Nephron (organoid): ENCODE measurements at regions not wholly inside any gene's neighbourhood (a gene's known extent, or its start where the extent isn't known, plus 50 kb on each side); places are given as distances from the start of the nearest gene placed in this dataset.

ENCODE experiments used
- H3K27ac Mint-ChIP-seq, 3 experiments: 2 replicates each; pipeline ENCODE4 v1.8.0; 2020; ENCODE audit warnings: mixed read lengths in 3 of 3, mild to moderate bottlenecking in 2 of 3, moderate library complexity in 1 of 3
- H3K27me3 Mint-ChIP-seq: 2 replicates; pipeline ENCODE4 v1.8.0; 2021; ENCODE audit warnings: low read depth, mild to moderate bottlenecking, moderate library complexity, mixed read lengths
- H3K36me3 Mint-ChIP-seq: 2 replicates; pipeline ENCODE4 v1.8.0; 2020; ENCODE audit warnings: low read depth, mixed read lengths
- H3K4me1 Mint-ChIP-seq: 2 replicates; pipeline ENCODE4 v1.8.0; 2020; ENCODE audit warnings: mixed read lengths
- H3K4me3 Mint-ChIP-seq, 3 experiments: 2 replicates each; pipeline ENCODE4 v1.8.0; 2020; ENCODE audit warnings: mild to moderate bottlenecking in 3 of 3, mixed read lengths in 3 of 3, moderate library complexity in 2 of 3
- H3K9me3 Mint-ChIP-seq: 2 replicates; pipeline ENCODE4 v1.8.0; 2020; ENCODE audit warnings: mixed read lengths
- CTCF ChIP-seq, 3 experiments: fragments of 200-600 bp; sonication (generic); IDR thresholded peaks; one replicate each; pipeline ENCODE4 v1.5.0; 2021; ENCODE audit warnings: antibody characterized with exemption in 3 of 3; ENCODE audit not compliant: unreplicated experiment in 3 of 3

- Mint-ChIP-seq H3K4me3 (no peak overlapping the region), H3K4me1 (no peaks in the 10 kb centered on the region), H3K9me3 (peaks cover 14% of the 10 kb centered on the region), H3K36me3 (no peaks in the 10 kb centered on the region), H3K27me3 (no peaks in the 10 kb centered on the region), H3K27ac (no peak overlapping the region)
- no peak for TF ChIP-seq CTCF (IDR thresholded peaks at IDR 0.05; ENCODE audit: unreplicated experiment in 3 of 3)
These were observed 99.7 kb upstream of the OSMR start for GRCh38 chr5:38745836-38746732.

GRCh38 chr5:38749861-38750260 is 96.0 kb upstream of the OSMR start:
- no peaks in the 10 kb centered on the region for H3K27me3 Mint-ChIP-seq
- H3K27ac Mint-ChIP-seq = no peak overlapping the region
- H3K4me3 Mint-ChIP-seq = no peak overlapping the region
- H3K4me1 Mint-ChIP-seq = peaks cover 7% of the 10 kb centered on the region
- H3K36me3 Mint-ChIP-seq = no peaks in the 10 kb centered on the region
- peaks cover 2% of the 10 kb centered on the region for H3K9me3 Mint-ChIP-seq
- no peak for TF ChIP-seq CTCF (IDR thresholded peaks at IDR 0.05; ENCODE audit: unreplicated experiment in 3 of 3)

- no peak overlapping the region for H3K27ac Mint-ChIP-seq
- no peak for TF ChIP-seq CTCF (IDR thresholded peaks at IDR 0.05; ENCODE audit: unreplicated experiment in 3 of 3)
- no peak overlapping the region for H3K4me3 Mint-ChIP-seq
- no peaks in the 10 kb centered on the region for H3K36me3 Mint-ChIP-seq
- H3K9me3 Mint-ChIP-seq = no peaks in the 10 kb centered on the region
- no peaks in the 10 kb centered on the region for H3K27me3 Mint-ChIP-seq
- peaks cover 15% of the 10 kb centered on the region for H3K4me1 Mint-ChIP-seq
These were observed 94.7 kb upstream of the OSMR start for GRCh38 chr5:38751103-38751502.

GRCh38 chr5:38752012-38752536 is 93.7 kb upstream of the OSMR start:
- TF ChIP-seq CTCF (IDR thresholded peaks at IDR 0.05; ENCODE audit: unreplicated experiment in 3 of 3) = no peak
- H3K36me3 Mint-ChIP-seq = no peaks in the 10 kb centered on the region
- H3K4me3 Mint-ChIP-seq = no peak overlapping the region
- no peaks in the 10 kb centered on the region for H3K9me3 Mint-ChIP-seq
- peaks cover 17% of the 10 kb centered on the region for H3K4me1 Mint-ChIP-seq
- no peaks in the 10 kb centered on the region for H3K27me3 Mint-ChIP-seq
- peak overlapping the region in 2 of 3 experiments; percentile 24 to 58 for H3K27ac Mint-ChIP-seq

- peak overlapping the region in 2 of 3 experiments; percentile 24 to 58 for H3K27ac Mint-ChIP-seq
- H3K4me1 Mint-ChIP-seq = peaks cover 22% of the 10 kb centered on the region
- H3K36me3 Mint-ChIP-seq = no peaks in the 10 kb centered on the region
- no peak for TF ChIP-seq CTCF (IDR thresholded peaks at IDR 0.05; ENCODE audit: unreplicated experiment in 3 of 3)
- no peaks in the 10 kb centered on the region for H3K9me3 Mint-ChIP-seq
- no peaks in the 10 kb centered on the region for H3K27me3 Mint-ChIP-seq
- no peak overlapping the region for H3K4me3 Mint-ChIP-seq
These were observed 93.2 kb upstream of the OSMR start for GRCh38 chr5:38752622-38753021.
